Activated gamma-delta T cell treated with anti-CD3 and anti-CD28 coated beads, Interleukin-2, amount 50 U/mL, for 16 hours (primary cell): ENCODE measurements at regions not wholly inside any gene's neighbourhood (a gene's known extent, or its start where the extent isn't known, plus 50 kb on each side); places are given as distances from the start of the nearest gene placed in this dataset.

Experiments used
- DNase-seq: peaks from one replicate; pipeline ENCODE4 v3.0.0-alpha.2; 2020; ENCODE audit warnings: low read depth

DNA sequence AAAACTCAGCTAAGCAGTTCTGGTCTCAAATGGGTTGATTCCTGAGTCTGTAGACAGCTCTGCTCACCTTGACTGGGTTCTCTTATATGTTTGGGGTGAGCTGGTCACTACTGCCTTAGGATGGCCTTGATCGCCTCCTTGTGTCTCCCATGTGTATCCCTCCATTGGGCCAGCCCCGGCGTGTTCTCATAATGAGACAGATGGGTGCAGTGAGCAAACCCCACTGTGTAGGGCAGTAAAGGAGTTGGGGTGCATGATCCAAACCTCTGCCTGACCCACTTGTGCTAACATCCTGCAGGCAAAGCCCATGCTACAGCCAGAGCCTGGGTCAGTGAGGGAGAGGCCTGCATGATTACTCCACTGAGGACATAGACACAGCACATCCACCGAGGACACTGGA, 657.6 kb downstream of the BRD1 start:
- no peak for DNase-seq

DNA sequence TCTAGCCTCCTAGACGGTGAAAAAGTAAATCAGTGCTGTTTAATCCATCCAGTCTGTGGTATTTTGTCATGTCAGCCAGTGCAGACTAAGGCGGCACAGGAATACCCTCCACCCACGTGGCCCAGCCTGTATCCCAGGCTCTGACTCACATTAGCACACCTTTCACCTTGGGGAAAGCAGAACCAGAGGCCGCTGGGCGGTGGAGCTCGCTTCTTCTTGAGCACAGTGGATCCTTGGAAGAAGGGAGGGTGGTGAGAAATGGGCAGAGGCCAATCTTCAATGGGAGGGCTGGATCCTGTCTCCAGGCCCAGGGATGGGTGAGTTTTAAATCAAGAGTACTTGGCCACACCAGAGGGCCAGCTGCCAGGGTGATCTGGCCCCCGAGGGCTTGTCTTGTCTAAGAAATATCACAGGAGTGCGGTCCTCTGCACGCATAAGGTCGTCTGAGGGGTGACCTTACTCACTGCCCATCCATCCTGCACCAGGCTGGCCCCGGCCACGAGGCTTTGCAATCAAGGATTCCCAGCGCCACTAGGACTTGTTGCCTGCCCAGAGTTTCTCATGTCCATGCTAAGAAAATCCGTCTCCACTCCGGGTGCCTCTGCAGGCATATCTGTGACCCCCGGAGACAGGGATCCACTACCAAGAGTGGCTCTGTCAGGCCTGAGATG, 658.5 kb downstream of the BRD1 start:
- no peak for DNase-seq

DNA sequence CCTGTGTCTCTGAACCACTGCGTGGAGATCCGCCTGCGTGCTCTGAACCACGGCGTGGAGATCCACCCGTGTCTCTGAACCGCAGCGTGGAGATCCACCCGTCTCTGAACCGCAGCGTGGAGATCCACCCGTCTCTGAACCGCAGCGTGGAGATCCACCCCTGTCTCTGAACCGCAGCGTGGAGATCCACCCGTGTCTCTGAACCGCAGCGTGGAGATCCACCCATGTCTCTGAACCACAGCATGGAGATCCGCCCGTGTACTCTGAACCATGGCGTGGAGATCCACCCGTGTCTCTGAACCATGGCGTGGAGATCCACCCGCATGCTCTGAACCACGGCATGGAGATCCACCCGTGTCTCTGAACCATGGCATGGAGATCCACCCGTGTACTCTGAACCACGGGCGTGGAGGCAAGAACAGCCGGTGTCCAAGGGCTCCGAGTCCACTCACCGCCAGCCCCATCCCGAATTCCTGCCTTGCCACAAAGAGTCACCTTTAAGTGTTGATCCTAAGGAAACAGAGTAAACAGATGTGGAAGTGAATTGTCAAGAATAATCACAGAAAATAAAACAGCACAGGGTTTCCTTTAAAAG, 659.4 kb downstream of the BRD1 start:
- no peak for DNase-seq

DNA sequence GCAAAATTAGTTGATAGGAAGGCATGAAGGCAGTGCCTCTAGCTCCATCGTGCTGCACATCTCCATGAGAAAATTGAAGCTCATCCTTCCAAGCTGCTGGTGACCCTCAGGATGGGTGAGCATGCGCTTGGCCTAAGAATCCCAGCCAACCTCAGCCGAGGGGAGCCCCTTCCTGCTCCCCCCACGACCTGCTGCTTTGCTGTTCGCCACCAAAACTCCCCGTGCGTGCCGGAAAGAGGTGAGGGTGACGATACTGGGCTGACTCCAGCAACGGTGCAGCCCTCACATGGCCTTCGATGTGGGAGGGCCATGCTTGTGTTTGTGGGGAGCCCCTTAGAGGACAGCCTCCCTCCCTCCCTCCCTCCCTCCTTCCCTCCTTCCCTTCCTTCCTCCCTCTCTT, 660.9 kb downstream of the BRD1 start:
- DNase-seq, result no peak

DNA sequence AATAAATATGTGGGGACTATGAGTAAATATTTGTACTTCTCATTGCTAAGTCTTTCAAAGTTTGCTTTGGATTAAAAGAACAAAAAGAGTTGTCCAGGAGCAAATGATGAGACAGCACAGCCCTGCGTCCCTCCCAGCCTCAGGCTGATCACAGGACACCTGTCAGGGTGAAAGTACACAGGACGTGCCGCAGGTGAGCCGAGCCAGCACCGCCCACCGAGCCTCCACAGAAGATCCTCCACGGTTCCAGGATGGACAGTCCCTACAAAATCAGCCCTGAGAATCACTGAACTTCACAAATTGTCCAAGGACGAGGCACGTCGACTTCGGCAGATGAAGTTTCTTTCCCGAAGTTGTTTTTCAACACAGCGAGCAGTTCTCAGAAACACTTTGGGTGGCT, 661.5 kb downstream of the BRD1 start:
- no peak for DNase-seq

DNA sequence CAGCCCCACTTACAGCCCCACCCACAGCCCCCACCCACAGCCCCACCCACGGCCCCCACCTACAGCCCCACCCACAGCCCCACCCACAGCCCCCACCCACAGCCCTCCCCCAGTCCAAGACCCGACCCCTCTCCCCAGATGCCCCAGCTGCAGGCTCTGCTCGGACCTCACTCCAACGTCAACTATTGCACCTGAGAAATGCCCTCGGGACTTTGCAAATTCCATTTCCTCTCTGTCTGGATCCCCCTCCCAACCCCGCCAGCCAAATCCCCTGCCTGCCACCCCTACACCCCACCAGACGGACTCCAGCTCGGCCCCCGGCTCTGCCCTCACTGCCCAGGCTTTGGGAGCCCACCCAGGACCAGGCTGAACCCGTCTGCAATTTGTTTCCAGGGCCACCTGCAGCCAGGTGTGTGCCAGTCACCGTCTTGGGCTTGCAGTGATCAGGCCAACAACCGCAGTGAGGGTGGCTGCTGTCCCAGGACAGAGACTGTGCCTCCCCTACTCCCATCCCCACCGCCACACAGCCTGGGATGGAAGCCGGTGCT, 662.8 kb downstream of the BRD1 start:
- DNase-seq, result no peak

DNA sequence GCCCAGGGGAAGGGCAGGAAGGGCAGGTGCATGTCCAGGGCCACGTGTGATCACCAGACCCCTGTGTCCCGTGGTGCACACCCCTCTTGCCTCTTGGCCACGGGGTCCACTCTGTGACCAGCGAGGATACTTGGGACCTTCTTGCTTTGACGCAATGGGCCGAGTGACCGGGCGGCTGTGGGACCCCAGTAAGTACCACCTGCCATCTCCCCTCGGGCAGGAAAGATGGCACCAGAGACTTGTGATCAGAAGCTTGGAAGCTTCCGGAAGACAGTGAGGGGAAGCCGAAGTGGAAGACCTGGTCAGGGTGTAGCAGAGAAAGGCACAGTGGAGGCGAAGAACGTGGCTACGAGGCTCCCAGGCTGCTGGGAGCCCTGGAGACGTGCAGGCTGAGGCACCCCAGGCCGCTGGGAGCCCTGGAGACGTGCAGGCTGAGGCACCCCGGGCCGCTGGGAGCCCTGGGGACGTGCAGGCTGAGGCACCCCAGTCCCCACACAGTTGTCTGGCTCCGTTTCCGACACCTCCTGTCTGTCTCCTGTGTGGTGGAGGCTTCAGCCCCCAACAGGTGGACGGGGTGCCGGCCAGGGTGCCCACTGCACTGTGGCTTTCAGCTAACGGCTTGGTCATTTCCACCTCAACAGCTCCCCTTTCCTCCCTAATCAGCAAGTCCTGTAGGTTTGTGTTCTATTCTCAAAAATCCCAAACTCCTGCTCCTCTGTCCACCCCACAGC, 663.5 kb downstream of the BRD1 start:
- no peak for DNase-seq

DNA sequence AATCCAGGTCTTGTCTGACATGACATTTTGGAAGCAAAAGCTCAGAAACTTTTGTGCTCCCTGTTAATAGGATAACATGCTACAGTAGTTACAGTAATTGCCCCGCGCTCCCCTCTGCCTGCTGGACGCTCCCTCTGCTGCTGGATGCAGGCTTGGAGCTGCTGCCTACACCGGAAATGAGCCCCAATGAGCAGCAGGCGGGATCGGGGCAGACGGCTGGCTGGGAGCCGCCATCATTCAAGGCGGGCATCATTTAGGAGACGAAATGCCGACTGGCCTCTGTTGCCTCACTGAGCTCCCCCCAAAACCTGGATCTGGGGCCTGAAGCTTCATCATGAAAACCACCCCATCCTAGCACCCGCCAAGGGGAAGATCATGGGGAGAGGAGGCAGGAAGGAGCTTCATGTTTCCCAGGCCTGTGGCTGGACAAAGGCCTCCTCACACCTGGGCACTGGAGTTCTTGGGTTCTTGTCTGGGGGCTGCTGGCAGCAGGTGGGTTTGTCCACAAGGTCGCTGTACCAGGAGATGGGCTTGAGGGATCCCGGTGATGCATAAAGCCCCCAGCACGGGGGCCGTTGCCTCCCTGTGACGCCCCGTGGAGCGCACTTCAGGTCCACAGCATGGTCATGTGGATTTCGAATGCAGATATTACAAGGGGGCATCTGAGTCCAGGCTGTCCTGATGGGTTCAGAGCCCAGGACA, 664.3 kb downstream of the BRD1 start:
- no peak for DNase-seq

DNA sequence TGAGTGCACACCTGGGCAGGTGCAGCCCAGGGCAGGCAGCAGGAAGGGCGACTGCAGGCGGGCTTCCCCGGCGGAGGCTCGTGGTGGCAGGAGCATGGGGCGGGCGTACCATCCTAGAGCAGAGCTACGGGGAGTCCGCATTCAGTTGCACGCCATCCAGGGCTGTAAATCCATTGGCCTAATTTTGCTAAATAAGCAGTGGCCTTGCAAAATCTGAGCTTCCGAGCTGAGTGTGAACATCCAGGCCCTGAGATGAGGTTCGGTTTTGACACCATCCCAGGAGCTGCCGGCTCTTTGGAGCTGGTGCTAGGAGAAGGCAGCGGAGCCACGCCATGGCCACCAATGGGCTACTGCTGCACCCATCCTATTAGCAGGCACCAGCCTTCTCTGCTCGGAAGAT, 664.8 kb downstream of the BRD1 start:
- DNase-seq, result no peak

DNA sequence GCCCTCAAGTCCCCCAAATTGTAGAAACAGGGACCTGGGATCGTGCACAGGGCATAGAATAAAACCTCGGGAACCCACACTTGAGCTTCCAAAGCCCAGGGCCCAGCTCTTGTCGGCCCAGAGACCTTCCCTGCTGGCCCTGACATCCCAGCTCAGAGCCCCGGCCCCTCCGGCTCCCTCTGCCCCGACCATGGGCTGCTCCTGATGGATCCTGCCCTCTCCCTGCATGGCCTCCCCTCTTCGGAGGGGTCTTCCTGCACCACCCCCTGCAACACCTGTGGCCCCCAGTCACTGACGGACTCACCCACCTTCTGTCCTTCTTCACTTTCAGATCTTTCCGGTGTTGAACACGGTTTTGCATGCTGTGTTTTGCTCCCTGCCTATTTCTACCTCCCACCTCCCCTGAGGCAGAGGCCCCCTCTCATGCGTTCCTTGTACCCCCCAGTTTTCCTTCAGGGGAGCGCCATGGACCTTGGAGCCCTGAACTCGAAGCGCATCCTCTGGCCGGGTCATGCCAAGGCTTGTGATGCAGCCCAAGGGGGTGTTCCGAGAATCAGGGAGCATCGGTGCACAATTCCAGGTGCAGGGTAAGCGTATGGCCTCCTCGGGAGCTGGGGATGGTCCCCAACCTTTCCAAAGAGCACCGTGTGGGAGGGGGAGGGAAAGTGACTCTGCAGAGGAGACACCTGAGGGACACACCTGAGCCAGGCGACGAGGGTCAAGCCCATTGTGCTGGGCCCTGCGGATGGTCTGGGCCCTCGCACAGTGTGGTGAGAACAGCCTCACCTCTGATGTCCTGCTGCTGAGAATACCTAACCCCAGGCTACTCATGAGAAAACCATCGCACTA, 666.4 kb downstream of the BRD1 start:
- DNase-seq, result no peak

DNA sequence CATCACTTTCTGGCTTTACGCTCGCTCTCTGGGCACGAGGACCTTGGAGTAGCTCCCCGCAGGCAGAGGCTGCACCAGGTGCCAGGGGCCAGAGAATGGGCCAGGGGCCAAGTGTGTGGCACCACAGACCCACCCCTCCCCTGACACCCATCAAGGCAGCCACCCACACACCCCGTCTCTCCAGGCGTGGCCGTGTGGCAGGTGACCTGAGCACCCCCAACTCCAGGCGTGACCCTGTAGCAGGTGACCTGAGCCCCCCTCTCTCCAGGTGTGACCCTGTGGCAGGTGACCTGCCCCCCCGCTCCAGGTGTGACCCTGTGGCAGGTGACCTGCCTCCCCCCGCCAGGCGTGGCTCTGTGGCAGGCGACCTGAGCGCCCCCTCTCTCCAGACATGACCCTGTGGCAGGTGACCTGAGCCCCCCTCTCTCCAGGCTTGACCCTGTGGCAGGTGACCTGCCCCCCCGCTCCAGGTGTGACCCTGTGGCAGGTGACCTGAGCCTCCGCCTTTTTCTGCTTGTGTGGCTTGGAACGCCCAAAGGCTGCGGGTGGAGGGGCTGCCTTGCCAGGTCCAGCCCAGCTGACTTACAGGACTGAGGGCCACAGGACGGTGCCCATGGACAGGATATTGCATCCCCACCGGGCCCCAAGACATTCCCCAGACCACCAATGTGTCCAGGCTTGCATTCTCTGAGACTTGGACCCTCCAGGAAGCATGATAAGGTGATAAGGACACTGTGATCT, 667.2 kb downstream of the BRD1 start:
- no peak for DNase-seq

DNA sequence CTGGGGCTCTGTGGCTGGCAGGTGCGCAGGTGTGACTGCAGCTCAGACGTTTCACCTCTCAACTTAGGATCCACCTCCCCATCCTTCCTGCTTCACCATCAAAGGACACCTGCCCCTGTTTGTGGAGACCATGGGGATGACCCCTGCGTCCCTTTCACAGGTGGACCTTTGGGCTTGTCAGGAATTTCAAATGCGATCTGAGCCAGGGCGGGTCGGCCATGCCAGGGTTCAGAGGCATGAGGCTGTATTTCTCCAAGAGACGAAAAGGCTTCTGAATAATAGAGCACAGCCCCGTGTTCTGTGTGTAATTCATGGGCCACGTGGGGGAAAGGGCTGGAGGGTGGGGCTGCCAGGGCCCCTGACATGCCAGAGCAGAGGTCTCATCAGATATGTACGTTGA, 668.0 kb downstream of the BRD1 start:
- DNase-seq, result no peak

DNA sequence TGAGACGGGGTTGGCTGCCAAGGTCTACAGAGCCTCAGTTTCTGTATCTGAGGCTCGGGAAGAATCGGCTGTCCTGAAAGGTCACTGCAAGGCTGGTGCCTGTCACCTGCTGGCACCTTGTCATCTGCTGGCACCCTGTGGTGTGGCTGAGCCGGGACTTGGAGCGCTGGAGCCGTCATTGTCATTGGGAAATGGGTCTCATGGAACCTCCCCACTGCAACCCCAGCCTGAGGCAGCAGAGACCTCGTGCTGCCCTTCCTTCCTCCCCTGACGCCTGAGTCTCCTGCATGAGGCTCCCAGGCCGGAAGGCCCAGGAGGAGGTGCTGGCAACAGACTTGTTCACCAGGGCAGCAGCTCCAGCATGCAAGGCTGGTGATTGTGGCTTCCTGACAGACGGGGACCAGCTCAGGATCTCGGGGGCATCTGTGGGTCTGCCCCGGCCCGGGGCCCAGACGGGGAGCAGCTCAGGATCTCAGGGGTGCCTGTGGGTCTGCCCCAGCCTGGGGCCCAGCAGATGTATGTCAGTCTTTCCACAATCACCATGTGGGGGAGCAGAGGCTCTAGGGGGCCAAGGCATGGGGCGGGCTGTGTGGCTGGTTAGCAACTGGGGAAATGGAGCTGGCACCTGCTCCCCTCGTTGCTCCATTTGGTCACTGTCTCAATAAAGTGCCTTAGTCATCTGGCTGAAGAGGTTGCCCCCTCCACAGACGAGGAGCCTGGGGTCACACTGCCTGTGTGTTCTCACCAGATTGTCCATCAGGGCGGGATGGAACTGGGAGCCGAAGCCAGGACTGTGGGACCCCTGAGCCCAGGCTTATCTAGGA, 668.7 kb downstream of the BRD1 start:
- no peak for DNase-seq

DNA sequence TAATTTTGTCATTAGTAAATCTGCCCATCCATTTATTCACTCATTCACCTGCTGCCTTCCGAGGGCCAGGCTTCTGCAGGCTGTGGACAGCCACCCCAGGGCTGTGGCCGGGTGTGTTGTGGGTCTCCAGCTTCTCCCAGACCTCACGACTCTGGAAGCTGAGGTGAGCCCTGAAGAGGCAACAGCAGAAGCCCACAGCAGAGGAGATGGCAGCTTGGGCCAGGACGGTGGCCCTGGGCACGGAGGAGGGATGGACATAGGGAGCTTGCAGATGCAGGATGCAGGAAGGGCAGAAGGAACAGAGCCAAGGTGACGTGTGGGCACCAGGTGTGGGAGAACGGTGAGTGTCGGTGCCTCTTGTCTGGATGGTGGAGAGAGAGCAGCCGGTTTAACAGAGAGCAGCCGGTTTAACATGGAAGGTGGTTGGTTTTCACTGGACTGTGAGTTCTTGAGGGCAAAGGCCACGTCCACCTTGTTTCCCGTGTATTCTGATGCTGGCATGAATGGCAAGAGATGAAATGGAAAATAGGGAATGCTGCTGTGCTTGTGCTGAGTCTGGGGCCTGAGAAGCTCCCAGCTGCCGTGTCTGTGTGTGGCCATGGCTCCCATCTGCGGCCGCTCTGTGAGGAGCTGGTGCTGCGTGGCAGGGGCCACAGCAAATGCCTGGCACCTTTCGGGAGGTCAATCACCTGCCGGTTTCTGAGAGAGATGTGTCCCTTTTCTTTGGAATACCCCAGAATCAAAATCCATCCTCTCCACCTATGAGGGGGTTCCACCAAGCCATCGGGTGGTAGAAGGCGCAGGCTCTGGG, 669.9 kb downstream of the BRD1 start:
- DNase-seq, result no peak

DNA sequence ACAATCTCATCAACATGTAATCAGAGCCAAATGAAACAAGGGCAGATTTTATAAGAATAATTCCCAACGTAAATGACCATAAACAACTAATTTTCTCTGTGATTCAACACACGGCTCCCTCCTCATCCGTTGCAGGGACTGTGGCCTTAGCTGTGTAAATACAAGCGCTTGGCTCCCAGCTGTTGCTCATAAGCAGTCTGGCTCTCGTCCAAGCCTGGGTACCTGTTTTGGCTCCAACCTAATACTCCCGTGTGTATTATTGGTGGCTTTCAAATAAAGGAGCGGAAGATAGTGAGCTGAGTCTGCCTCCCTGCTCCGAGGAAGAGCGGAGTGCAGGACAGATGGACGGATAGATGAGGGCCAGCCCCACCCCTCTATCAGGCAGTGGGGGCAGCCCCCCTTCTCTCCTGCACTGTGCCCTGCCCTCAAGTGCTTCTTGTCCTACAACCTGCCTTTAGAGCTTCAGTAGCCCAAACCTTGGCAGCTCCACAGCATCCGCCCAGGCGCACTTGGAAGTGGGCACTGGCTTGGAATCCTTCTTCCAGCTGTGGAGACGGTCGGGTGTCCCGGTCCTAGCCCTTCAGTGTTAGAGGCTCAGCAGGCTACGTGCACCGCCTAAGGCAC, 670.9 kb downstream of the BRD1 start:
- no peak for DNase-seq

DNA sequence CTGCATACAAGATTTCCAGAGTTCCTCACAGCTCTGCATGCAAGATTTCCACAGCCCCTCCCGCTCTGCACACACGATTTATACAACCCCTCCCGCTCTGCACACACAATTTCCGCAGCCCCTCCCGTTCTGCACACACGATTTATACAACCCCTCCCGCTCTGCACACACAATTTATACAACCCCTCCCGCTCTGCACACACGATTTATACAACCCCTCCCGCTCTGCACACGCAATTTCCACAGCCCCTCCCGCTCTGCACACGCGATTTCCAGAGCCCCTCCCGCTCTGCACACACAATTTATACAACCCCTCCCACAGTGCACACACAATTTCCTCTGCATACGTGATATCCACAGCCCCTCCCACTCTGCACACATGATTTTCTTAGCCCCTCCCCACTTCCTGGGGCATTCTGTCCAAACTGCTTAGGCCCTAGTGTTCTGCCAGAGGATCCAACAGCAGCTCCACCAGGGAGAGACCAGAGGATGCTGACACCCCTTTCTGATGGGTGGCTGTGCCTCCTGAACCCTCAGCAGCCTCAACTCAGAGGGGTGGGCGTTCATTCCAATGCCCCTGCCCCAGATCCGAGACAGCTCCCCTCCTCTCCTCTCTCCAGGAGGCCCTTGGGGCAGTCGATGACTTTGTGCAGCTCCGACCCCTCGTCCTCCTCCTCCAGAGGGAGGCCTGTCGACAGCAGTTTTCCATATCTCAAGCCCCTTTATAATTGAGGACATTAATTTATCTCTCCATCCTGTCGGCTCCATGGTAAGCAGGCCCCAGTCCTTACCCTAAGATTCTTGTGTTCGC, 671.7 kb downstream of the BRD1 start:
- no peak for DNase-seq

DNA sequence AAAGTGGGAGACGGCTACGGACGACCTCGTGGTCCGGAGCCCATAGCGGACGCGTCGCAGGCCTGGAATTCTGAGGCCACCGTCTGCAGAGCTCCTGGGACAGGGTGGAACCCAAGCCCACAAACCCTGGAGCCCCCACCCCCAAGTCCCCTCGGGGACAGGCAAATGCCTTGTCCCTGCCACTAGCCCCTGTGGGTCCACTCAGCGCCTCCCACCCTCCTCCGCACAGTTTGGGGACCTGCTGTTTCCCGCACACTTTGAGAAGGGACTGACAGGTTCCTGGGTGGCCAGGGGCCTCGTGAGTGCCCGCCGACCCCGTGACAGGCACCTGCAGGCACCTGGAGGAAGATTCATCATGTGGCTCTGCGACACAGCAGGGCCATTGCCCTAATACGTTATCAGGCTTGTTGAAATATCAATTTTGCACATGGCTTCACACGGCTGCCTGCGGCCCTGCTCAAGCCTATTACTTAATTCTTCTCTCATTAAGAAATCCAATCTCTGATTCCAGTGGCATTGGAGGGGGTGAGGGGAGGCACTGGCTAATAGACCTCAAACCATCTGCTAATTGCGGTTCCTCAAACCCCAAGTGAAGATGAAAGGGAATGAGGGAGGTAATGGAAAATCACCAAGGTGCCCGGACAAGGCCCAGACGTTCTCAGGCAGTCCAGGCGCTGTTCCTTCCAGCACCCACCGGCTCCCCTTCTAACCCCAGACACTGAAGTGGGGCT, 672.5 kb downstream of the BRD1 start:
- no peak for DNase-seq
